ENCODE measurements at regions not wholly inside any gene's neighbourhood (a gene's known extent, or its start where the extent isn't known, plus 50 kb on each side); places are given as distances from the start of the nearest gene placed in this dataset.

- no peak for TF ChIP-seq CTCF (IDR thresholded peaks at IDR 0.05; ENCODE audit: low read depth, low read length, missing control alignments)
- no peak overlapping the region for H3K4me3 ChIP-seq (ENCODE audit: low read depth, low read length)
Observed at GRCh38 chrX:128581615-128582014, 529.4 kb upstream of the ACTRT1 start.

GRCh38 chrX:128543114-128543513, 490.9 kb upstream of the ACTRT1 start:
- no peak for DNase-seq (ENCODE audit: low read depth)
- H3K4me3 ChIP-seq (ENCODE audit: low read depth, low read length): no peak overlapping the region
- no peak for TF ChIP-seq CTCF (IDR thresholded peaks at IDR 0.05; ENCODE audit: low read depth, low read length, missing control alignments)

More at GRCh38 chrX:128581615-128582014, 529.4 kb upstream of the ACTRT1 start:
- DNase-seq (ENCODE audit: low read depth): no peak

- TF ChIP-seq CTCF (IDR thresholded peaks at IDR 0.05; ENCODE audit: low read depth, low read length, missing control alignments): peak; percentile 15
- DNase-seq (ENCODE audit: low read depth): no peak
- H3K4me3 ChIP-seq (ENCODE audit: low read depth, low read length): no peak overlapping the region
Observed at GRCh38 chrX:128518508-128518907, 466.3 kb upstream of the ACTRT1 start.

GRCh38 chrX:128517691-128518090, 465.5 kb upstream of the ACTRT1 start:
- DNase-seq (ENCODE audit: low read depth): no peak
- H3K4me3 ChIP-seq (ENCODE audit: low read depth, low read length): no peak overlapping the region
- no peak for TF ChIP-seq CTCF (IDR thresholded peaks at IDR 0.05; ENCODE audit: low read depth, low read length, missing control alignments)

- no peak for TF ChIP-seq CTCF (IDR thresholded peaks at IDR 0.05; ENCODE audit: low read depth, low read length, missing control alignments)
- H3K4me3 ChIP-seq (ENCODE audit: low read depth, low read length): no peak overlapping the region
- no peak for DNase-seq (ENCODE audit: low read depth)
Observed at GRCh38 chrX:128504496-128504895, 452.3 kb upstream of the ACTRT1 start.

- no peak for DNase-seq (ENCODE audit: low read depth)
- H3K4me3 ChIP-seq (ENCODE audit: low read depth, low read length): no peak overlapping the region
- no peak for TF ChIP-seq CTCF (IDR thresholded peaks at IDR 0.05; ENCODE audit: low read depth, low read length, missing control alignments)
Observed at GRCh38 chrX:128464116-128464515, 411.9 kb upstream of the ACTRT1 start.

- no peak overlapping the region for H3K4me3 ChIP-seq (ENCODE audit: low read depth, low read length)
- no peak for TF ChIP-seq CTCF (IDR thresholded peaks at IDR 0.05; ENCODE audit: low read depth, low read length, missing control alignments)
- DNase-seq (ENCODE audit: low read depth): no peak
Observed at GRCh38 chrX:128460835-128461234, 408.6 kb upstream of the ACTRT1 start.

Measured in GM12864 (cell line).